ENCODE measurements at regions not wholly inside any gene's neighbourhood (a gene's known extent, or its start where the extent isn't known, plus 50 kb on each side); places are given as distances from the start of the nearest gene placed in this dataset.

- TF ChIP-seq CTCF (IDR thresholded peaks at IDR 0.05; ENCODE audit: low read depth, low read length), result no peak
- no peak for TF ChIP-seq EZH2phosphoT487 (IDR thresholded peaks at IDR 0.05; ENCODE audit: low read depth)
Measured at GRCh38 chr3:135559802-135560201, 405.7 kb upstream of the PPP2R3A start.
